OCI-LY3 (cell line): ENCODE measurements at regions not wholly inside any gene's neighbourhood (a gene's known extent, or its start where the extent isn't known, plus 50 kb on each side); places are given as distances from the start of the nearest gene placed in this dataset.

Source experiments
- H2AFZ ChIP-seq: fragments of 200-600, 300-600 bp; shearing (Covaris generic); 2 replicates; pipeline ENCODE4 v1.6.0; 2014; ENCODE audit warnings: antibody characterized with exemption, low read depth, low read length
- H3K27ac ChIP-seq: fragments of 200-600, 300-600 bp; sonication (generic); 2 replicates; pipeline ENCODE4 v1.5.1; 2014; ENCODE audit warnings: mild to moderate bottlenecking, low read length, moderate library complexity, mixed read lengths
- H3K27me3 ChIP-seq: fragments of 200-600, 300-600 bp; sonication (generic); 2 replicates; pipeline ENCODE4 v1.6.1; 2014; ENCODE audit warnings: low read depth, low read length, mixed read lengths
- H3K36me3 ChIP-seq: fragments of 200-600, 300-600 bp; sonication (generic); replicated peaks from 2 replicates; pipeline ENCODE3; 2014; ENCODE audit warnings: low read depth, low read length, mixed read lengths
- H3K4me1 ChIP-seq: fragments of 300-600, 200-600 bp; sonication (generic); 2 replicates; pipeline ENCODE4 v1.6.1; 2014; ENCODE audit warnings: low read length, mixed read lengths
- H3K4me2 ChIP-seq: fragments of 200-600, 300-600 bp; sonication (generic); 2 replicates; pipeline ENCODE4 v1.6.1; 2014; ENCODE audit warnings: low read length, mixed read lengths
- H3K4me3 ChIP-seq: fragments of 300-600, 200-600 bp; sonication (generic); 2 replicates; pipeline ENCODE4 v1.5.1; 2014; ENCODE audit warnings: antibody characterized with exemption, mild to moderate bottlenecking, low read length, moderate library complexity
- H3K79me2 ChIP-seq: fragments of 300-600, 200-600 bp; shearing (Covaris generic); 2 replicates; pipeline ENCODE4 v1.6.1; 2014; ENCODE audit warnings: mild to moderate bottlenecking, low read length, mixed read lengths
- H3K9ac ChIP-seq: fragments of 300-600, 200-600 bp; shearing (Covaris generic); 2 replicates; pipeline ENCODE4 v1.6.0; 2014; ENCODE audit warnings: mild to moderate bottlenecking, low read length, moderate library complexity
- H3K9me3 ChIP-seq: fragments of 200-600, 300-600 bp; shearing (Covaris generic); 2 replicates; pipeline ENCODE4 v1.6.1; 2014; ENCODE audit warnings: low read length, mixed read lengths; ENCODE audit not compliant: insufficient read depth
- H4K20me1 ChIP-seq: fragments of 200-600, 300-600 bp; sonication (generic); 2 replicates; pipeline ENCODE4 v1.6.1; 2016; ENCODE audit warnings: low read length, mixed read lengths; ENCODE audit not compliant: insufficient read depth
- EZH2phosphoT487 ChIP-seq: fragments of 200-600 bp; shearing (Covaris generic); IDR thresholded peaks from 2 replicates; pipeline ENCODE4 v1.6.1; 2018; ENCODE audit warnings: antibody characterized with exemption, mixed run types, low read depth
- TF ChIP-seq, protein P1 (sequence below): fragments of 200-600, 300-600 bp; sonication (generic); IDR thresholded peaks from 2 replicates; pipeline ENCODE4 v1.5.1; 2014; ENCODE audit warnings: antibody characterized with exemption, low read length, low read depth

- Histone ChIP-seq H3K27me3 (no peaks in the 10 kb centered on the region), H3K27ac (no peak overlapping the region), H3K9me3 (peaks cover 26% of the 10 kb centered on the region; the same call in 1 of the 2 replicates), H3K9ac (no peak overlapping the region), H3K4me2 (no peak overlapping the region), H2AFZ (no peak overlapping the region), H3K79me2 (no peaks in the 10 kb centered on the region), H3K4me1 (peaks cover 8% of the 10 kb centered on the region), H4K20me1 (no peaks in the 10 kb centered on the region), H3K4me3 (no peak overlapping the region), H3K36me3 (peaks cover 3% of the 10 kb centered on the region)
- TF ChIP-seq, protein P1, sequence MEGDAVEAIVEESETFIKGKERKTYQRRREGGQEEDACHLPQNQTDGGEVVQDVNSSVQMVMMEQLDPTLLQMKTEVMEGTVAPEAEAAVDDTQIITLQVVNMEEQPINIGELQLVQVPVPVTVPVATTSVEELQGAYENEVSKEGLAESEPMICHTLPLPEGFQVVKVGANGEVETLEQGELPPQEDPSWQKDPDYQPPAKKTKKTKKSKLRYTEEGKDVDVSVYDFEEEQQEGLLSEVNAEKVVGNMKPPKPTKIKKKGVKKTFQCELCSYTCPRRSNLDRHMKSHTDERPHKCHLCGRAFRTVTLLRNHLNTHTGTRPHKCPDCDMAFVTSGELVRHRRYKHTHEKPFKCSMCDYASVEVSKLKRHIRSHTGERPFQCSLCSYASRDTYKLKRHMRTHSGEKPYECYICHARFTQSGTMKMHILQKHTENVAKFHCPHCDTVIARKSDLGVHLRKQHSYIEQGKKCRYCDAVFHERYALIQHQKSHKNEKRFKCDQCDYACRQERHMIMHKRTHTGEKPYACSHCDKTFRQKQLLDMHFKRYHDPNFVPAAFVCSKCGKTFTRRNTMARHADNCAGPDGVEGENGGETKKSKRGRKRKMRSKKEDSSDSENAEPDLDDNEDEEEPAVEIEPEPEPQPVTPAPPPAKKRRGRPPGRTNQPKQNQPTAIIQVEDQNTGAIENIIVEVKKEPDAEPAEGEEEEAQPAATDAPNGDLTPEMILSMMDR = no peak
- TF ChIP-seq EZH2phosphoT487 = no peak
Measured at GRCh38 chr15:100818927-100819326, 60.7 kb upstream of the ALDH1A3 start.

- peaks cover 8% of the 10 kb centered on the region for H3K4me1 ChIP-seq
- no peaks in the 10 kb centered on the region for H4K20me1 ChIP-seq
- TF ChIP-seq, protein P1 = no peak
- H3K9ac ChIP-seq = no peak overlapping the region
- H3K4me2 ChIP-seq = no peak overlapping the region
- no peaks in the 10 kb centered on the region for H3K27me3 ChIP-seq
- no peaks in the 10 kb centered on the region for H3K79me2 ChIP-seq
- no peak overlapping the region for H3K27ac ChIP-seq
- peaks cover 23% of the 10 kb centered on the region; the same call in 1 of the 2 replicates for H3K9me3 ChIP-seq
- no peak overlapping the region for H2AFZ ChIP-seq
- peaks cover 3% of the 10 kb centered on the region for H3K36me3 ChIP-seq
- no peak overlapping the region for H3K4me3 ChIP-seq
Measured at GRCh38 chr15:100820528-100820927, 59.1 kb upstream of the ALDH1A3 start.

- peak overlapping the region; percentile 23 for H3K4me2 ChIP-seq
- no peaks in the 10 kb centered on the region for H4K20me1 ChIP-seq
- H3K36me3 ChIP-seq = peaks cover 3% of the 10 kb centered on the region
- H3K27ac ChIP-seq = no peak overlapping the region
- no peak overlapping the region for H3K9ac ChIP-seq
- peaks cover 8% of the 10 kb centered on the region for H3K4me1 ChIP-seq
- no peaks in the 10 kb centered on the region for H3K79me2 ChIP-seq
- H3K27me3 ChIP-seq = no peaks in the 10 kb centered on the region
- no peak overlapping the region for H2AFZ ChIP-seq
- H3K9me3 ChIP-seq = peaks cover 15% of the 10 kb centered on the region; the same call in 1 of the 2 replicates
- TF ChIP-seq EZH2phosphoT487 = no peak
- TF ChIP-seq, protein P1 = no peak
- no peak overlapping the region for H3K4me3 ChIP-seq
Measured at GRCh38 chr15:100821327-100821726, 58.3 kb upstream of the ALDH1A3 start.

- H3K79me2 ChIP-seq = no peaks in the 10 kb centered on the region
- no peaks in the 10 kb centered on the region for H3K27me3 ChIP-seq
- TF ChIP-seq EZH2phosphoT487 = no peak
- TF ChIP-seq, protein P1 = no peak
- H3K4me3 ChIP-seq = no peak overlapping the region
- H3K4me2 ChIP-seq = no peak overlapping the region
- no peak overlapping the region for H3K9ac ChIP-seq
- no peak overlapping the region for H2AFZ ChIP-seq
- H4K20me1 ChIP-seq = no peaks in the 10 kb centered on the region
- peaks cover 10% of the 10 kb centered on the region for H3K4me1 ChIP-seq
- H3K36me3 ChIP-seq = peaks cover 3% of the 10 kb centered on the region
- peaks cover 7% of the 10 kb centered on the region; the same call in 1 of the 2 replicates for H3K9me3 ChIP-seq
- H3K27ac ChIP-seq = no peak overlapping the region
Measured at GRCh38 chr15:100824211-100824610, 55.4 kb upstream of the ALDH1A3 start.
